Spleen (tissue), 7 donors: ENCODE measurements at regions not wholly inside any gene's neighbourhood (a gene's known extent, or its start where the extent isn't known, plus 50 kb on each side); places are given as distances from the start of the nearest gene placed in this dataset.

Experiments
- POLR2A ChIP-seq, 3 donors: fragments of 450-650 bp; IDR thresholded peaks; one replicate each; pipeline ENCODE4 v1.5.1; 2017; ENCODE audit warnings: antibody characterized with exemption in 3 of 3, mild to moderate bottlenecking in 1 of 3
- TF ChIP-seq, protein P1 (sequence below), 11 experiments: fragments of 200-600 bp in 7 of 11; fragments of 450-650 bp in 4 of 11; sonication (generic) in 4 of 11; IDR thresholded peaks in 8 of 11; conservative IDR thresholded peaks in 3 of 11; 1 replicate in 7 of 11; 2 replicates in 4 of 11; pipeline versions ENCODE4 v1.4.0 to v1.8.0; 2016 to 2021; ENCODE audit warnings: antibody characterized with exemption in 11 of 11, inconsistent platforms in 4 of 11, mild to moderate bottlenecking in 1 of 11
- donor health status: DM: no; HTN: no; CAD: no; lungs with moderate emphysema.
- donor health status: DM: no; HTN: no; CAD: no.
- donor health status: DM: no; HTN: no; CAD: no.

DNA sequence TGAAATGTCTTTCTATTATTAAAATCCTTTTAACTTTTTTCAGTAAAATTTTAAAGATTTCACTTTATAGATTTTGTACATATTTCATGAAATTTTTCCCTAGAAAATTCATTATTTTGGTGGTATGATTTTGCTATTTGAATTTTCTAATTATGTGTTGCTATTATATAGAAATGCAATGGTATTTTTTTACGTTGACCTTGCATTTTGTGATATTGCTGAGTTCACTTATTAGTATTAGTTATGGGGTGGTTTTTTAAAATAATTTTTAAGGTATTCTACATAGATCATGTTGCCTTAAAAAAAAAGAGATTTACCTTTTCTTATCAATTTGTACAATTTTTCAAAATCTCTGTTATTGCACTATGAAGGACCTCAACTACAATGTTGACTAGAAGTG, 458.3 kb downstream of the TLE1 start:
- no peak for TF ChIP-seq POLR2A (IDR thresholded peaks at IDR 0.05)
- TF ChIP-seq, protein P1, sequence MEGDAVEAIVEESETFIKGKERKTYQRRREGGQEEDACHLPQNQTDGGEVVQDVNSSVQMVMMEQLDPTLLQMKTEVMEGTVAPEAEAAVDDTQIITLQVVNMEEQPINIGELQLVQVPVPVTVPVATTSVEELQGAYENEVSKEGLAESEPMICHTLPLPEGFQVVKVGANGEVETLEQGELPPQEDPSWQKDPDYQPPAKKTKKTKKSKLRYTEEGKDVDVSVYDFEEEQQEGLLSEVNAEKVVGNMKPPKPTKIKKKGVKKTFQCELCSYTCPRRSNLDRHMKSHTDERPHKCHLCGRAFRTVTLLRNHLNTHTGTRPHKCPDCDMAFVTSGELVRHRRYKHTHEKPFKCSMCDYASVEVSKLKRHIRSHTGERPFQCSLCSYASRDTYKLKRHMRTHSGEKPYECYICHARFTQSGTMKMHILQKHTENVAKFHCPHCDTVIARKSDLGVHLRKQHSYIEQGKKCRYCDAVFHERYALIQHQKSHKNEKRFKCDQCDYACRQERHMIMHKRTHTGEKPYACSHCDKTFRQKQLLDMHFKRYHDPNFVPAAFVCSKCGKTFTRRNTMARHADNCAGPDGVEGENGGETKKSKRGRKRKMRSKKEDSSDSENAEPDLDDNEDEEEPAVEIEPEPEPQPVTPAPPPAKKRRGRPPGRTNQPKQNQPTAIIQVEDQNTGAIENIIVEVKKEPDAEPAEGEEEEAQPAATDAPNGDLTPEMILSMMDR (IDR thresholded peaks at IDR 0.05 in 8 of 11, conservative IDR thresholded peaks at IDR 0.05 in 3 of 11), result no peak
